ENCODE measurements at regions not wholly inside any gene's neighbourhood (a gene's known extent, or its start where the extent isn't known, plus 50 kb on each side); places are given as distances from the start of the nearest gene placed in this dataset.

GRCh38 chr12:124660851-124661250 is 93.4 kb upstream of the NCOR2 start:
- TF ChIP-seq, protein P1, sequence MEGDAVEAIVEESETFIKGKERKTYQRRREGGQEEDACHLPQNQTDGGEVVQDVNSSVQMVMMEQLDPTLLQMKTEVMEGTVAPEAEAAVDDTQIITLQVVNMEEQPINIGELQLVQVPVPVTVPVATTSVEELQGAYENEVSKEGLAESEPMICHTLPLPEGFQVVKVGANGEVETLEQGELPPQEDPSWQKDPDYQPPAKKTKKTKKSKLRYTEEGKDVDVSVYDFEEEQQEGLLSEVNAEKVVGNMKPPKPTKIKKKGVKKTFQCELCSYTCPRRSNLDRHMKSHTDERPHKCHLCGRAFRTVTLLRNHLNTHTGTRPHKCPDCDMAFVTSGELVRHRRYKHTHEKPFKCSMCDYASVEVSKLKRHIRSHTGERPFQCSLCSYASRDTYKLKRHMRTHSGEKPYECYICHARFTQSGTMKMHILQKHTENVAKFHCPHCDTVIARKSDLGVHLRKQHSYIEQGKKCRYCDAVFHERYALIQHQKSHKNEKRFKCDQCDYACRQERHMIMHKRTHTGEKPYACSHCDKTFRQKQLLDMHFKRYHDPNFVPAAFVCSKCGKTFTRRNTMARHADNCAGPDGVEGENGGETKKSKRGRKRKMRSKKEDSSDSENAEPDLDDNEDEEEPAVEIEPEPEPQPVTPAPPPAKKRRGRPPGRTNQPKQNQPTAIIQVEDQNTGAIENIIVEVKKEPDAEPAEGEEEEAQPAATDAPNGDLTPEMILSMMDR (IDR thresholded peaks at IDR 0.05; ENCODE audit: low read length): no peak
- TF ChIP-seq EZH2 (IDR thresholded peaks at IDR 0.05; ENCODE audit: borderline replicate concordance, low read length): no peak

Data from OCI-LY1 (cell line).